ENCODE measurements at regions not wholly inside any gene's neighbourhood (a gene's known extent, or its start where the extent isn't known, plus 50 kb on each side); places are given as distances from the start of the nearest gene placed in this dataset.
"Not testable (repeated sequence)": the region's sequence is repeated elsewhere in the genome, so short reads cannot be mapped to it uniquely, and the experiment has no call there.

- not testable (repeated sequence) for H3K27ac ChIP-seq; H3K36me3 ChIP-seq; H3K9me3 ChIP-seq; H3K4me1 ChIP-seq; H3K4me3 ChIP-seq; DNase-seq (ENCODE audit: low spot score in 2 of 2); H3K27me3 ChIP-seq
- WGBS = 100% methylated on average over 4 of the region's 18 CpGs
Observed at GRCh38 chr16:29338821-29339700, 67.5 kb downstream of the NPIPB11 start.

- H3K27me3 ChIP-seq; DNase-seq (ENCODE audit: low spot score in 2 of 2); H3K27ac ChIP-seq; H3K36me3 ChIP-seq; H3K9me3 ChIP-seq; H3K4me1 ChIP-seq; H3K4me3 ChIP-seq: not testable (repeated sequence)
- WGBS = 94% methylated on average over 17 of the region's 18 CpGs
Observed at GRCh38 chr16:29337385-29337901, 69.1 kb downstream of the NPIPB11 start.

- not testable (repeated sequence) for DNase-seq (ENCODE audit: low spot score in 2 of 2); H3K4me3 ChIP-seq; H3K4me1 ChIP-seq; H3K9me3 ChIP-seq; H3K27me3 ChIP-seq; H3K36me3 ChIP-seq; H3K27ac ChIP-seq
- 90% methylated on average over 9 of the region's 10 CpGs for WGBS
Observed at GRCh38 chr16:29335549-29335846, 71.0 kb downstream of the NPIPB11 start.

DNA sequence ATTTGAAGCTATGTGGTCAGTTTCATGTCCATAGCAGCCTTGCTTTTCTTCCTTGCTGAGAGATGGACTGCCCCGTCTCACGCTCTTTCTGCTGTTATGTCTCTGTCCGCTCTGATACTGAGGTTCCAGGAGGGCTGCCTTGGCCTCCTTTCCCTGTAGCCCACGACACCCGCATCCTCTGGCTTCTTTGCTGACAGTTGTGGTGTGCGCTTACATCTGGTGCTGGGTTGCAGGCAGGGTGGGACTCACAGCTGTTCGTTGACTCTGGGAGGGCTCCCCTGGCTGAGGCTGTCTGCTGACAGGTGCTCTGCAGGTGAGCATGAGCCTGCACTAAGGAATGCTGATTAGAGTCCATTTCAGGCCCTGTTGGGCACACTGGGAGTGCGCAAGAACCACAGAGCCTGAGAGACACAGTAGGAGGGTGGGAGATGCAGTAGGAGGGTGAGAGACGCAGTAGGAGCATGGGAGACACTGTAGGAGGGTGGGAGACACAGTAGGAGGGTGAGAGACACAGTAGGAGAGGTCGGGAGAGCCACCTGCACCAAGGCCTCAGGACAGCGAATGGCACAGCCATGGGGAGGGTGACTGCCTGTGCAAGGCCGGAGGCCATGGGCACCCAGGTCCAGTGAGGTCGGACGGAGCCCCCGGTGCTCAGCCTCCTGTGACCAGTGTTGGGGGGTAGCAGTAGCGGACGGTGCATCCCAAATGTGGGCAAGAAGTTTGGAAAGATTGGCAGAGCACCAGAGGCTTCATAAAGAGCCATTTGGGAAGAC lies 71.5 kb downstream of the NPIPB11 start:
- not testable (repeated sequence) for H3K27ac ChIP-seq; DNase-seq (ENCODE audit: low spot score in 2 of 2); H3K4me1 ChIP-seq; H3K9me3 ChIP-seq; H3K27me3 ChIP-seq; H3K4me3 ChIP-seq; H3K36me3 ChIP-seq
- WGBS = 97% methylated on average over 14 of the region's 17 CpGs

DNA sequence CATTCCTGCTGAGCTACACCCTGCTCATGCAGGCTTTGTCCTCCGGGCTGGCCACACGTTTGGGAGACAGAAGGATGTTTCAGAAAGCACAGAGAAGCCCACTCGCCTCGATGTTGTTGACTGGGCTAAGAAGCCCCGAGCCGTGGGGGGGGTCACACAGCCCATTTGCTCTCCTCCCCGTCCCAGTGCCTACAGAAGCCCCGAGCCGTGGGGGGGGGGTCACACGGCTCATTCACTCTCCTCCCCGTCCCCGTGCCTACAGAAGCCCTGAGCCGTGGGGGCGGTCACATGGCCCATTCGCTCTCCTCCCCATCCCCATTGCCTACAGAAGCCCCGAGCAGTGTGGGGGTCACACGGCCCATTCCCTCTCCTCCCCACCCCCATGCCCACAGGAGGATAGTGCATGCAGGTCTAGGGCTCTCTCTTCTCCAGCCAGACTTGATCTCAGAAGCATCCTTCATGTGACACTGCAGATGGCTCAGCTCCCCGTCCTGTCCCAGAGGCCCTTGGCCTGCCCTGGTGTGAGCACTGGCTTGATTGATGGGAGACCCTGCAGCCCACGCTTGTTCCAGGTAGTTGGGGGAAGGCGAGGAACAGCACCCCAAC lies 72.9 kb downstream of the NPIPB11 start:
- not testable (repeated sequence) for DNase-seq (ENCODE audit: low spot score in 2 of 2); H3K9me3 ChIP-seq; H3K27me3 ChIP-seq; H3K27ac ChIP-seq; H3K36me3 ChIP-seq; H3K4me1 ChIP-seq; H3K4me3 ChIP-seq
- WGBS = 81% methylated on average over 20 of the region's 20 CpGs

- H3K4me1 ChIP-seq; H3K27ac ChIP-seq; H3K36me3 ChIP-seq; H3K4me3 ChIP-seq; DNase-seq (ENCODE audit: low spot score in 2 of 2); H3K9me3 ChIP-seq; H3K27me3 ChIP-seq: not testable (repeated sequence)
- WGBS = 100% methylated on average over 5 of the region's 5 CpGs
Observed at GRCh38 chr16:29330623-29331022, 75.9 kb downstream of the NPIPB11 start.

DNA sequence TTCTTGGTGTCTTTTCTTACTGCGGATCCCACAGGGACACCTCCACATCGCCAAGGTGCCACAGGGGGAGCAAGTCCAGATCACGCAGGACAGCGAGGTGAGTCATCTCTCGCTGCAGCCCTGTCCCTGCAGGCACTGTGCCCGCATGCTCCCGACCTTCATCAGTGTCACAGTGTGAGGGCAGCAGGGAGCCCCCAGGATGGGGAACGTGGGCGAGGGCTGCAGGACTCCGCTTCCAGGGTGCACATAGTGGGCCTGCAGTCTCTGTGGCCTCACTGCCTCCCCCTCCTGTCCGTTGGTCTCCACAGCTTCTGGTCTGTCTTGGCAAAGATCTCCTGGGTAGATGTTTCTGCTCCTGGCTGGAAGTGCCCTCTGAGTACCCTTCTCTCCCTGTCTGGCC lies 78.0 kb downstream of the NPIPB11 start:
- not testable (repeated sequence) for H3K9me3 ChIP-seq; H3K36me3 ChIP-seq; DNase-seq (ENCODE audit: low spot score in 2 of 2); H3K27me3 ChIP-seq; H3K4me1 ChIP-seq; H3K27ac ChIP-seq; H3K4me3 ChIP-seq
- no CpG with 5 or more reads among the region's 11 CpGs for WGBS

GRCh38 chr16:29327631-29328408 lies 78.7 kb downstream of the NPIPB11 start:
- H3K27ac ChIP-seq; H3K4me3 ChIP-seq; DNase-seq (ENCODE audit: low spot score in 2 of 2); H3K4me1 ChIP-seq; H3K27me3 ChIP-seq; H3K36me3 ChIP-seq; H3K9me3 ChIP-seq: not testable (repeated sequence)
- 65% methylated on average over 11 of the region's 12 CpGs for WGBS

DNA sequence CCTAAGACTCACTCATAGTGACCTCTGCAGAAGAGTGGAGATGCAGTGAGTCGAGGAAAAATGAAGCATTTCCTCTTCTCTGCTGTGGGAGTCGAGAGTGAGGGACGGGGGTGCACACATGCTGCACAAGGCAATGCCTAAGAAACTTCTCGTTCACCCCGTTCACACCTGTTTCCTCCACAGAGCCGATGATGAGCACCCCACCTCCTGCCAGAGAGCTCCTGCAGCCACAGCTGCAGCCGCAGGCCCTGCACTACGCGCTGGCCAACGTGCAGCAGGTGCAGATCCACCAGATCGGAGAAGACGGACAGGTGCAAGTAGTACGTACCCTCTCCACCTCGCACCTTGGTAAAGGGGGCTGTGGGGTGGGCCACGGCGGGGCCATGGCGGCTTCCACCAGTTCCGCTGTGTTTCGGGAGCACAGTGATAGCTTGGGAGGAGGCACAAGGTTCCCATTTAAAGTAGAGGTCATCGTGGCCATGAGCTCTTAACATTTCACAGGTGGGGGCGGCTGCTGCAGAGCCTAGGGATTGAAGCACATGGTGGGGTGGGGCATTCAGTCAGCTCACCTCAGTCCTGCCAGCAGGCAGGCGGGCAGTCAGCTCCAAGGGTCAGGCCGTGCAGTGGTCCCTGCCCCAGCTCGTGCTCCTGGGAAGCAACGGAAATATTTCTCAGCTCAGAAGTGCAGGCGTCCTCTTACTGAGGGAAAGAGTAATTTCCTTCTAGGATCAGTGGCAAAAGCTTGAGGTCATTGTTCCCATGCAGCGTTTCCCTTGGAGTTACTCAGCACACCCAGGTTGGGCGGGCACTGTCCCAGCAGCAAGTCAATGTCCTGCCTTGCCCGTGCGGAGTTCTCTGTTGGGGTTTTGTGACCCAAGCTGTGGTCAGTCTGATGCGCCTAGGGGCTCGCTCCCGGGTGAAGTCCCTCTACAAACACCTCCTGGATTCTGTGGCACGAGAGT lies 80.1 kb downstream of the NPIPB11 start:
- H3K9me3 ChIP-seq; H3K36me3 ChIP-seq; H3K4me3 ChIP-seq; H3K27me3 ChIP-seq; H3K4me1 ChIP-seq; H3K27ac ChIP-seq; DNase-seq (ENCODE audit: low spot score in 2 of 2): not testable (repeated sequence)
- 90% methylated on average over 19 of the region's 34 CpGs for WGBS

- not testable (repeated sequence) for H3K36me3 ChIP-seq; H3K27ac ChIP-seq; H3K27me3 ChIP-seq; H3K4me3 ChIP-seq; H3K9me3 ChIP-seq; DNase-seq (ENCODE audit: low spot score in 2 of 2); H3K4me1 ChIP-seq
- WGBS = 88% methylated on average over 6 of the region's 6 CpGs
Observed at GRCh38 chr16:29323725-29324124, 82.8 kb downstream of the NPIPB11 start.

All from suprapubic skin (tissue), 4 donors.